Smooth muscle cell (in vitro differentiated cells): ENCODE measurements at regions not wholly inside any gene's neighbourhood (a gene's known extent, or its start where the extent isn't known, plus 50 kb on each side); places are given as distances from the start of the nearest gene placed in this dataset.
"Not testable (repeated sequence)": the region's sequence is repeated elsewhere in the genome, so short reads cannot be mapped to it uniquely, and the experiment has no call there.

Experiments used
- DNase-seq: peaks from one replicate; lab custom pipeline; 2025; ENCODE audit not compliant: unreplicated experiment; lab: John Stamatoyannopoulos, UW
- H2AFZ ChIP-seq: fragments of 200-600 bp; sonication (generic); 2 replicates; pipeline ENCODE4 v1.6.0; 2016; ENCODE audit warnings: antibody characterized with exemption, low read depth, mild to moderate bottlenecking
- H3F3A ChIP-seq: fragments of 200-600 bp; sonication (generic); 2 replicates; pipeline ENCODE4 v1.6.0; 2017; ENCODE audit warnings: antibody characterized with exemption, low read depth
- H3K27ac ChIP-seq: fragments of 200-600 bp; sonication (generic); 2 replicates; pipeline ENCODE4 v1.5.1; 2016; ENCODE audit warnings: low read depth, mild to moderate bottlenecking
- H3K27me3 ChIP-seq: fragments of 200-600 bp; sonication (generic); 2 replicates; pipeline ENCODE4 v1.6.1; 2016; ENCODE audit warnings: low read depth, mild to moderate bottlenecking
- H3K36me3 ChIP-seq: fragments of 200-600 bp; sonication (generic); 2 replicates; pipeline ENCODE4 v1.5.1; 2016; ENCODE audit warnings: low read depth
- H3K4me1 ChIP-seq: fragments of 200-600 bp; sonication (generic); 2 replicates; pipeline ENCODE4 v1.5.1; 2016; ENCODE audit warnings: low read depth
- H3K4me2 ChIP-seq: fragments of 200-600 bp; sonication (generic); 2 replicates; pipeline ENCODE4 v1.6.0; 2016; ENCODE audit warnings: mild to moderate bottlenecking
- H3K4me3 ChIP-seq: fragments of 200-600 bp; sonication (generic); 2 replicates; pipeline ENCODE4 v1.5.1; 2016; ENCODE audit warnings: mild to moderate bottlenecking
- H3K79me2 ChIP-seq: fragments of 200-600 bp; sonication (generic); 2 replicates; pipeline ENCODE4 v1.6.0; 2016; ENCODE audit warnings: low read depth, mild to moderate bottlenecking
- H3K9ac ChIP-seq: fragments of 200-600 bp; sonication (generic); 2 replicates; pipeline ENCODE4 v1.6.0; 2016; ENCODE audit warnings: low read depth
- H3K9me3 ChIP-seq: fragments of 200-600 bp; sonication (generic); replicated peaks from 2 replicates; pipeline ENCODE4 v1.5.1; 2016; ENCODE audit warnings: low read depth
- H4K20me1 ChIP-seq: fragments of 200-600 bp; sonication (generic); 2 replicates; pipeline ENCODE4 v1.6.0; 2016; ENCODE audit warnings: low read depth
- CTCF ChIP-seq: fragments of 200-600 bp; sonication (generic); IDR thresholded peaks from 2 replicates; pipeline ENCODE4 v1.5.1; 2017; ENCODE audit warnings: borderline replicate concordance, mild to moderate bottlenecking, antibody characterized with exemption; ENCODE audit not compliant: insufficient read depth, poor library complexity, severe bottlenecking
- whole genome bisulfite sequencing: methylation state at CpG from one replicate; pipeline ENCODE4 v1.1.7; 2016; ENCODE audit warnings: low lambda C conversion rate; 5-methylcytosine and 5-hydroxymethylcytosine counted together

DNA sequence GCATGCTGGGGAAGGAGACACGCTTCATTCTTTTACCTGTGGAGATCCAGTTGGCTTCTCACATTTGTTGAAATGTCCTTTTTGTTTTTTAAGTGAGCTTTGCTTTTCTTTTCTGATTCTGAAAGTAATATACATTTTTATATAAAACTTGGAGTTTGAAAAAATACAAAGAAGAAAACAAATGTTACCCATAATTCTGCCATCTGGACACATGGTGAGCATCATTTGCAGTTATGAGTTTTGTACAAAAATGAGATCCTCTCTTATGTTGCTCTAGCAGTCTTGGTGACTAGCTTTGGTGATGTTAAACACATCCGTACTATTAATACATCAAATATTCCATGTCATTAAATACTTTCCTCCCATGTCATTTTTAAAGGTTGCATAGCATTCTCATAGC is 101.1 kb upstream of the OTOS start:
- H3K27ac ChIP-seq = no peak overlapping the region
- no peak overlapping the region for H2AFZ ChIP-seq
- H3K27me3 ChIP-seq = no peaks in the 10 kb centered on the region
- no peaks in the 10 kb centered on the region for H3K4me1 ChIP-seq
- no peaks in the 10 kb centered on the region for H3K79me2 ChIP-seq
- H3K4me2 ChIP-seq = no peak overlapping the region
- DNase-seq = no peak
- WGBS = 91% methylated on average over 2 of the region's 2 CpGs
- H3K4me3 ChIP-seq = no peak overlapping the region
- H4K20me1 ChIP-seq = no peaks in the 10 kb centered on the region
- no peaks in the 10 kb centered on the region for H3K36me3 ChIP-seq
- no peak overlapping the region for H3K9ac ChIP-seq
- H3K9me3 ChIP-seq = no peaks in the 10 kb centered on the region
- H3F3A ChIP-seq = no peaks in the 10 kb centered on the region
- no peak for TF ChIP-seq CTCF

GRCh38 chr2:240243049-240243448 is 102.6 kb upstream of the OTOS start:
- H3K79me2 ChIP-seq, H3K27me3 ChIP-seq, H3K27ac ChIP-seq, H3K9ac ChIP-seq, H3K9me3 ChIP-seq, DNase-seq, H2AFZ ChIP-seq, H3K36me3 ChIP-seq, H3K4me1 ChIP-seq, H4K20me1 ChIP-seq, H3K4me2 ChIP-seq, H3K4me3 ChIP-seq, H3F3A ChIP-seq: not testable (repeated sequence)
- WGBS = 86% methylated on average over 12 of the region's 12 CpGs

DNA sequence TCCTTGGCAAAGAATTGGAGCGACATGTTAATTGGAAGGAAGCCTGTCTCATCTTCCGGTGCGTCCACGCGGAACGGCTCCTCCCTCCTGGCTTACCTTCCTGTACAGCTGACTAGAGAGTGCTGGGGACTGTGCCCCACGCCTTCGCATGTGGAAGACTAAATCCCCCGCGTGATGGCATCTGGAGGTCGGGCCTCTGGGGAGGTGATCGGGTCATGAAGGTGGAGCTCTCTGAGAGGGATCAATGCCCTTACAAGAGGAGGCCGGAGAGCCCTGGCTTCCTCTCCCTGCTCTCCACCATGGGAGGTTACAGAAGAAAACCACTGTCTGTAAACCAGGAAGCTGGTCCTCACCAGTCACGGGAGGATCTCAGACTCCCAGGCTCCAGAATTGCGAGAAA is 104.1 kb upstream of the OTOS start:
- Histone ChIP-seq H3K27me3 (no peaks in the 10 kb centered on the region), H3K27ac (no peak overlapping the region), H3K4me2 (no peak overlapping the region), H3K36me3 (no peaks in the 10 kb centered on the region), H2AFZ (peak overlapping the region; percentile 22), H3K4me3 (no peak overlapping the region), H4K20me1 (no peaks in the 10 kb centered on the region), H3K9ac (no peak overlapping the region), H3F3A (no peaks in the 10 kb centered on the region), H3K9me3 (no peaks in the 10 kb centered on the region), H3K4me1 (no peaks in the 10 kb centered on the region), H3K79me2 (no peaks in the 10 kb centered on the region)
- DNase-seq = no peak
- TF ChIP-seq CTCF = no peak
- 86% methylated on average over 15 of the region's 15 CpGs for WGBS

GRCh38 chr2:240245184-240245583 is 104.7 kb upstream of the OTOS start:
- no peak for TF ChIP-seq CTCF
- 99% methylated on average over 4 of the region's 4 CpGs for WGBS
- Histone ChIP-seq H3F3A (no peaks in the 10 kb centered on the region), H2AFZ (no peak overlapping the region), H4K20me1 (no peaks in the 10 kb centered on the region), H3K27ac (no peak overlapping the region), H3K4me1 (no peaks in the 10 kb centered on the region), H3K9ac (no peak overlapping the region), H3K4me3 (no peak overlapping the region), H3K79me2 (no peaks in the 10 kb centered on the region), H3K36me3 (no peaks in the 10 kb centered on the region), H3K9me3 (no peaks in the 10 kb centered on the region), H3K4me2 (no peak overlapping the region), H3K27me3 (no peaks in the 10 kb centered on the region)
- no peak for DNase-seq
